Type B pancreatic cell (in vitro differentiated cells): ENCODE measurements at regions not wholly inside any gene's neighbourhood (a gene's known extent, or its start where the extent isn't known, plus 50 kb on each side); places are given as distances from the start of the nearest gene placed in this dataset.
"Not testable (repeated sequence)": the region's sequence is repeated elsewhere in the genome, so short reads cannot be mapped to it uniquely, and the experiment has no call there.

ENCODE experiments used
- DNase-seq: peaks from one replicate; pipeline ENCODE4 v3.0.0; 2021; ENCODE audit warnings: mixed read lengths; ENCODE audit not compliant: unreplicated experiment; ENCODE audit errors: extremely low spot score
- H3K27ac Mint-ChIP-seq: 2 replicates; pipeline ENCODE4 v1.8.0; 2021; ENCODE audit warnings: mild to moderate bottlenecking, mixed read lengths
- H3K27me3 Mint-ChIP-seq: 2 replicates; pipeline ENCODE4 v1.8.0; 2021; ENCODE audit warnings: mixed read lengths
- H3K36me3 Mint-ChIP-seq: 2 replicates; pipeline ENCODE4 v1.8.0; 2021; ENCODE audit warnings: mixed read lengths
- H3K4me1 Mint-ChIP-seq: one replicate; pipeline ENCODE4 v1.8.0; 2021; ENCODE audit warnings: mixed read lengths; ENCODE audit not compliant: unreplicated experiment
- H3K4me3 Mint-ChIP-seq: 2 replicates; pipeline ENCODE4 v1.8.0; 2021; ENCODE audit warnings: mild to moderate bottlenecking, mixed read lengths
- H3K9me3 Mint-ChIP-seq: 2 replicates; pipeline ENCODE4 v1.8.0; 2021; ENCODE audit warnings: mixed read lengths
- CTCF ChIP-seq: fragments of 200-600 bp; sonication (generic); conservative IDR thresholded peaks from 2 replicates; pipeline ENCODE4 v1.5.0; 2021; ENCODE audit warnings: antibody characterized with exemption, mild to moderate bottlenecking

GRCh38 chr11:81303038-81303664, 1430.5 kb downstream of the FAM181B start:
- no peaks in the 10 kb centered on the region for H3K4me1 Mint-ChIP-seq
- DNase-seq, result no peak
- no peak for TF ChIP-seq CTCF
- H3K36me3 Mint-ChIP-seq, result no peaks in the 10 kb centered on the region
- H3K27me3 Mint-ChIP-seq, result peaks cover 58% of the 10 kb centered on the region
- H3K9me3 Mint-ChIP-seq, result no peaks in the 10 kb centered on the region
- no peak overlapping the region for H3K27ac Mint-ChIP-seq
- no peak overlapping the region for H3K4me3 Mint-ChIP-seq

DNA sequence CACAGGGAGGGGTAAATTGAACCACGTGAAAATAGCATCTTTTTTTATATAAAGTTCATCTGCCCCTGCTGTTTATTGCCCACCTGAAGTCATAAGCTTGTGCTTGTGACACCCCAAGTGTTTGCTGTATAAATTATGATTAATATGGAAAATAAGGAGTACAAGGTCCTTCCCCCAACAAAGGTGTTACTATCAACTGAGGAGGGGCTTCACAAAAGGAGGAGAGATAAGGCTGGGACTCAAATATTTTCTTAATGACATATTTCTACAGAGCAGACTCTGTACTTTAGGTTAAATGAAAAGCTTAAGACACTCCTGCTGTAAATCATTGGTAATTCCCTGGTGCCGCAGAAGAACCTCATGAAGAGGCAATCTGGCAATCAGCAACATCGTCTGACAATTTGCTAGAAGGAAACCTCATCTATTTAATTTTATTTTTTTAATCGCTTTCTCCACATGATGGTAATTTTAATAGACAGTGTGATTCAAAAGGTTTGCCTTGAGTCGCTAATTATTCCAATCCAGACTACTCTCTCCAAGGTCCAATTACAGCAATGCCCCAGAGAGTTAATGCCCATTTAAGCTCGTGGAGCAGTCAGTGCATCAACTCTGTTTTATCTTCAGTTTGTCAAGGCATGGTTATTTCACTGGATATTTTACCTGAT, 1432.4 kb downstream of the FAM181B start:
- no peak overlapping the region for H3K27ac Mint-ChIP-seq
- no peak overlapping the region for H3K4me3 Mint-ChIP-seq
- H3K27me3 Mint-ChIP-seq, result peaks cover 51% of the 10 kb centered on the region
- no peaks in the 10 kb centered on the region for H3K36me3 Mint-ChIP-seq
- DNase-seq, result no peak
- no peak for TF ChIP-seq CTCF
- no peaks in the 10 kb centered on the region for H3K4me1 Mint-ChIP-seq
- no peaks in the 10 kb centered on the region for H3K9me3 Mint-ChIP-seq

DNA sequence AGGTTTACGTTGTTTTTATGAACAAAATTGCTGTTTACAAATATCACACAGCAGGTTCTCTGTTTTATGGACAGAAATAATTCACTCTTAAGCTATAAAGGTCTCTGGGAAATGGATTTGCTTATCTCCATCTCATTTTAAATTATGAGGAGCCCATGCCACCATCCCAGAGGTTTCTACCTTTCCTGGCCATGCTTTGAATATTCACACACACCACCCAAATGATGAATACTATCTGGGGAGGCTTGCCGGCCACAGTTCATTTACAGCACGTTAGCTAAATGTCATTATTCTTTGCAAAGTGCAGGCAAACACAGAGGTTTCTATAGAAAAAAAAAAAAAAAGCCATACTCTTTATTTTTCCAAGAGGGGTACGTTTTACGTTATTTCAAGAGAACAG, 1446.7 kb downstream of the FAM181B start:
- Mint-ChIP-seq H3K4me3 (no peak overlapping the region), H3K36me3 (no peaks in the 10 kb centered on the region), H3K27me3 (peaks cover 10% of the 10 kb centered on the region), H3K9me3 (no peaks in the 10 kb centered on the region), H3K27ac (no peak overlapping the region), H3K4me1 (no peaks in the 10 kb centered on the region)
- DNase-seq, result no peak
- no peak for TF ChIP-seq CTCF

- no peak for DNase-seq
- H3K27me3 Mint-ChIP-seq, result peaks cover 12% of the 10 kb centered on the region
- no peaks in the 10 kb centered on the region for H3K4me1 Mint-ChIP-seq
- TF ChIP-seq CTCF, result no peak
- H3K27ac Mint-ChIP-seq, result no peak overlapping the region
- H3K4me3 Mint-ChIP-seq, result no peak overlapping the region
- no peaks in the 10 kb centered on the region for H3K9me3 Mint-ChIP-seq
- no peaks in the 10 kb centered on the region for H3K36me3 Mint-ChIP-seq
These were observed 1447.1 kb downstream of the FAM181B start for GRCh38 chr11:81286550-81286949.

DNA sequence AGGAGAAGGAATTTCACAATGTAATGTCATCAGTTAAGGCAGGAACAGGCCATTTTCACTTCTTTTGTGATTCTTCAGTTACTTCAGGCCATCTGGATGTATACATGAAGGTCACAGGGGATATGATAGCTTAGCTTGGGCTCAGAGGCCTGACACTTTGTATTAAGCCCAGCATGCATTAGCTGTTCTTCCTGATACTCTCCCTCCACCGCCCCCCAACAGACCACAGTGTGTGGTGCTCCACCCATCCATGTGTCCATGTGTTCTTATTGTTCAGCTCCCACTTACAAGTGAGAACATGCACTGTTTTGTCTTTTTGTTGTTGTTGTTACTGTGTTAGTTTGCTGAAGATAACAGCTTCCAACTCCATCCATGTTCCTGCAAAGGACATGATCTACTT, 1453.4 kb downstream of the FAM181B start:
- H3K4me1 Mint-ChIP-seq, H3K9me3 Mint-ChIP-seq, H3K27ac Mint-ChIP-seq: not testable (repeated sequence)

DNA sequence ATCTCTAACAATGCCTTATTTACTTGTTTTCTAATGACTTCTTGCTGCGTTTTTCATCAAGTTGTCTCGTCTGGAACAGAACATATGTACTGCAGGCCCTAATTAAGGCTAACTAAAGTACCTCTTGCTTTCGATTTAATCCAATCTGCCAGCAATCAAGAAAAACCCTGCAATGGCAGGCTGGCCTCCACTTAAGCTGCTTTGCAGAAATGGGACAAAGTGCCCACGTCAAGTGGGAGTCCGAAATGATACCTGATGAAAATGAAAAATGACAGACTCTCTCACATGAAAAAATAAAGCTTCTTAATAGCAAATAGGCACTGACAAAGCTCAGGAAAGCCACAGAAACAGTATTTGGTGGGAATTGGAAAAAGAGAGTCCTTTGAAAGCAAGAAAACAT, 1454.7 kb downstream of the FAM181B start:
- TF ChIP-seq CTCF, result no peak
- H3K27ac Mint-ChIP-seq, result no peak overlapping the region
- H3K27me3 Mint-ChIP-seq, result peaks cover 3% of the 10 kb centered on the region
- no peak for DNase-seq
- no peaks in the 10 kb centered on the region for H3K4me1 Mint-ChIP-seq
- H3K36me3 Mint-ChIP-seq, result no peaks in the 10 kb centered on the region
- H3K9me3 Mint-ChIP-seq, result no peaks in the 10 kb centered on the region
- no peak overlapping the region for H3K4me3 Mint-ChIP-seq

More for the DNA sequence above, 1453.4 kb downstream of the FAM181B start:
- not testable (repeated sequence) for DNase-seq, H3K27me3 Mint-ChIP-seq, H3K4me3 Mint-ChIP-seq, H3K36me3 Mint-ChIP-seq
